C4-2B (cell line): ENCODE measurements at regions not wholly inside any gene's neighbourhood (a gene's known extent, or its start where the extent isn't known, plus 50 kb on each side); places are given as distances from the start of the nearest gene placed in this dataset.

ENCODE experiments used
- CTCF ChIP-seq: fragments of 450-650 bp; conservative IDR thresholded peaks from 2 replicates; pipeline ENCODE4 v1.5.1; 2017; ENCODE audit warnings: mild to moderate bottlenecking
- ZFX ChIP-seq: fragments of 450-650 bp; IDR thresholded peaks from 2 replicates; pipeline ENCODE4 v1.6.1; 2017

- no peak for TF ChIP-seq CTCF
- TF ChIP-seq ZFX, result no peak
These were observed 655.8 kb upstream of the EEF2KMT start for GRCh38 chr16:5753381-5753780.
